ENCODE measurements at regions not wholly inside any gene's neighbourhood (a gene's known extent, or its start where the extent isn't known, plus 50 kb on each side); places are given as distances from the start of the nearest gene placed in this dataset.
A peak's percentile ranks its signal among the peaks of the same experiment; 100 is the strongest.
"Not testable (repeated sequence)": the region's sequence is repeated elsewhere in the genome, so short reads cannot be mapped to it uniquely, and the experiment has no call there.

DNA sequence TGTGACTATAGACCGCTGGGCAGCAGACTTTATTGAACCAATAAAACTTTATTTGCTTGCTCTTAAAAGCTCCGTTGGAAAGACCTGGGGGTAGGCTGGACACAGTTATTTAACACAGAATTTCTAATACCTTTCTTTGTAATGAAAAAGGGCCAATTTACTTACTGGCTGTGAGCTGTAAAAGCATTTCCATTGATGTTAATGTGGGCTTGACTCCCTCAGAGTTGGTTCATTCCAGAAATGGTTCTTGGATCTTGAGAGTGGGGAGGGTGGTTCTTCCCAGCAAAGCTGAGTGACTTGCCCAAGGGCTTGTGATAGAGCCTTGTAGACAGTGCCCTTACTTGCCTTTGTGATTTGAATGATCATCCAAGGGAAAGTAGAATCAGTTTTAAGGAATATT, 100.6 kb downstream of the SOX4 start:
- no peak for DNase-seq (ENCODE audit: low read depth, low spot score)
- in situ Hi-C loops (cut with HindIII; ENCODE audit: low pct_unique_long_range_greater_than_20kb, low sequenced_read_pairs): no loop called here

DNA sequence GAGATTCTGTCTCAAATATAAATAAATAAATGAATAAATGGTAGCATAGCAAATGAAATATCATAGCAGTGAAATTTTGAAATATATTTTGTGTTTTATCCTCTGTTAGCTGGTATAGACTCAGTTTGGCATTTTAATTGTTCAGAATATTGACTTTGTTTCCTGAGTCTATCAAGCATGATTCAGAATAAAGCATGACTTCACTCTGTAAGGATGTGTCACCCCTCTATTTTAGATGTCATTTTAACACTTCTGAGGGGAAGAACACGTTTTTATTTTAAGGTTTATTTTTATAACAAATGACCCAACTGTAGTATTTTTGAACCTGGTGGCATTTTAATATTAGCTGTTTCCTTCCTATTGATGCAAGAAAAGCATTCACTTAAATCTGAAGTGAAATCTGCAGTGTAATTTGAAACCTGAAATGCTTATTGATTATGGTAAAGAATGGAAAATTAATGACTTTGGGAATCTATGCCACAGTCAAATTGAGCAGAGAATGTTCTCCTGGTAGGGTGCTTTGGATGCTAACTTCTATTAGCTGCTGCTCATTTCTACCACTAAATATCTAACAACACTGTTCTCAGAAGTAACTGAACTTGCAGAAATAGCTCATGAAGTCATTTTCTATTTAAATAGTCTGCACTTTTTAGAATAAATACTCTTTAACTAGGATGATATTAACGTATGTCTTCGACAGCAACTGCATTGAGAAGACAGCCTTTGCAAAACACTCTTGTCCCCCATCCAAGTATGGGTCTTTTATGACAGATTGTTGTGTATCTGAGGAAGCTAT, 114.2 kb downstream of the SOX4 start:
- DNase-seq (ENCODE audit: low read depth, low spot score): no peak
- in situ Hi-C loops (cut with HindIII; ENCODE audit: low pct_unique_long_range_greater_than_20kb, low sequenced_read_pairs): no loop called here

DNA sequence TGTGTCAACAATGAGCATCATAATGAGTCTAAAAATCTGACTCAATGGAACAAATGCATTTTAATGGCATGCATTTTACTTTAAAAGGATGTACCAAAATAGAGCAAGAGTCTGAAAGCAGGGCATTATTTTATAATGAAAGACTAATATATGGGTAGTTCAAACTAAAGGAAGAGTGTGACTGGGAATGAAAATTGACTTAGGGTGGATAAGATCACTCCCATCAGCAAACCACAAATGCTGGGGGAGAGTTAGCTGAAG, 114.7 kb downstream of the SOX4 start:
- in situ Hi-C loops (cut with HindIII; ENCODE audit: low pct_unique_long_range_greater_than_20kb, low sequenced_read_pairs): no loop called here
- no peak for DNase-seq (ENCODE audit: low read depth, low spot score)

DNA sequence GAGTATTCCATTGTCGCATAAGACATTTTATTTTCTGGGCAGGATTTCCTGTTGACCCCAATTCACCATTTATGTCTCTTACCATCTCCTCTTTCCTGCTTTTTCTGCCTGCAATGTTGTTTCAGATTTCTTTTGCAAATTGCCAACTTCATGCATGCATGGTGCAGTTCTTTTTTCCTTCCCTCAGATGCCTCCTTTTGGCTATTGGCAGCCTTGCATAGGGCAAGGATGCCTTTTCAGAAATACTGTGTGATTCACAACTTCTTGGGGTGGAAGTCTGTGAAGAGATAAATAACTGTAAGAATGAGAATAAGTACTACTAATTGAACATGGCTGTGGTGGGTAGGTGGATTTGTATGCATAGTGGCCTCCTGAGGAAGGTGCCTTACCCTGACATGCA, 116.7 kb downstream of the SOX4 start:
- in situ Hi-C loops (cut with HindIII; ENCODE audit: low pct_unique_long_range_greater_than_20kb, low sequenced_read_pairs): no loop called here
- DNase-seq (ENCODE audit: low read depth, low spot score): peak; percentile 68

DNA sequence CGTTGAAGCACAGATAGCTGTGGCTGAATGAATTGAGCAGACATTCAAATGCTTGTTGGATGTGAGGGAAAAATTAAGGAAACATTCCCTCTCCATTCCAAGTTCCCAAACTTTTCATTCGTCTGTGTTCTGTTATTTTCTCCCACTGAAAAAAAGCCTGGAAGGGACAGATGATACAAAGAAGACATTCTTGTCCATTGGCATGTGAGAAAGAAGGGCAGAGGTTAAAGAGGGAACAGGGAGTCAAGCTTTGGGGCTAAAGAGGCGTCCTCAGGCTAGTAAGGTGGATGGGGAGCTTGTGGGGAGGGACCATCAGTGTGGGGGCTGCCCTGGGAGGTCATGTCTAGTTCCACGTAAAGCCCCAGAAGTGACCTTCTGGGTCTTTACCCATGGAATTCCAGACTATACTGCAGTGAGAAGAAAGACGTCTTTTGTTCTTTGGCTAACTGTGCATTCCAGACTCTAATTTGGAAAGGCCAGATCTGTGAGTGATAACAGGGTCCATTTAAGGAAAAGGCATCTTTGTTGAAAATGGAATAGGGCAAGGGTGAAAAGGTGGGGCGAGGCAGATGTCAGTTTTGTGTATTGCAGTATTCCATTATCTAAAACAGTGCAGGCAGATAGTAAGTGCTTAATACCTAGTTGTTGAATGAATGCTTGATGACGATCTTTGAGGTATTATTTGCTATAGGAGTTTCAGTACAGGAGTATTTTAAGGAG, 117.5 kb downstream of the SOX4 start:
- peak; percentile 96 for DNase-seq (ENCODE audit: low read depth, low spot score)
- in situ Hi-C loops (cut with HindIII; ENCODE audit: low pct_unique_long_range_greater_than_20kb, low sequenced_read_pairs): no loop called here

DNA sequence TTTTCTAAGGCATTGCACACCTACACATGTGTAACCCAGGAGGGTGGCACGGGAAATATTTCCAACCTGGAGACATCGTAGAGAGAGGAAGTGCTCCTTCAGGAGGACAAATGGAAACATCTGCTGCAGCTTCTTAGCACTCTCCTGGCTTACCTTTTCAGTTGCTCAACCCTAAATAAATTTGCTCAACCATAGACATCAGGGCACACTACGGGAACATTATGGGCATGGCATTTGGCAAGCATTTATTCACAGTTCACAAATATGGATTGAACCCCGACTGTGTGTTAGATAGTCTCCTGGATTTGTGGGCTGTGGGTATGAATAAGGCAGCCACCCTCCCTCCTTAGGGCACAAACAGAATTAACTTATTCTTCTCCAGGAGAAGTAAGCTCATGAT, 118.7 kb downstream of the SOX4 start:
- no peak for DNase-seq (ENCODE audit: low read depth, low spot score)
- in situ Hi-C loops (cut with HindIII; ENCODE audit: low pct_unique_long_range_greater_than_20kb, low sequenced_read_pairs): no loop called here

DNA sequence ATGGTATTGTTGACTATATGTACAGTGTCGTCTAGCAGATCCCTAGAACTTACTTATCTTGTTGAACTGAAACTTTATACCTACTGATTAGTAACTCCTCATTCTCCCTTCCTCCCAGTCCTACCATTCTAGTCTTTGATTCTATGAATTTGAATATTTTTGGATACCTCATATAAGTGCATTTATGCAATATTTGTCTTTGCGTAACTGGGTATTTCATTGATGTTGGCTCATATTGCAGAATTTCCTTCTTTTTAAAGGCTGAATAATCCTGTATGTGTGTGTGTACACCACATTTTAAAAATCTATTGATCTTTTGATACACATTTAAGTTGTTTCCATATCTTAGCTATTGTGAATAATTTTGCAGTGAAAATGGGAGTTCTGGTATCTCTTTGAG, 119.9 kb downstream of the SOX4 start:
- in situ Hi-C loops (cut with HindIII; ENCODE audit: low pct_unique_long_range_greater_than_20kb, low sequenced_read_pairs): no loop called here
- DNase-seq (ENCODE audit: low read depth, low spot score): no peak

DNA sequence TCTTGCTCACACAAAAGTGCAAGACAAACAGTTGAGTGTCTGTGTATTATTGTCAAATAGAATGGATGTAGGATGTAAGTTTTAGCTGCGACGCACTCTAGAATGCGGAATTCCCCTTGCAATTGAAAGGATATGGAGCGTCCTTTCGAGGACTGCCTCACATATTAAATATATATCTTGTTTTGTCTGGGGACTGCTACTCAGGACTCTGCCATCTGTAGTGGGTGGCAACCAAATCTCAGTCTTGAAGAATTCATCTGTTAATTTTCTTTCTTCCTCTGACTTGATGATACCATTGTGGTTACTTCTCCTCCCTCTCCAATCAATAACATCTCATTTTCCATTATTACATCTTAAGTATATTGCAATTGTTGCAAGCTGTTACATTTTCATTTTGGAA, 121.6 kb downstream of the SOX4 start:
- DNase-seq (ENCODE audit: low read depth, low spot score): no peak
- in situ Hi-C loops (cut with HindIII; ENCODE audit: low pct_unique_long_range_greater_than_20kb, low sequenced_read_pairs): no loop called here

DNA sequence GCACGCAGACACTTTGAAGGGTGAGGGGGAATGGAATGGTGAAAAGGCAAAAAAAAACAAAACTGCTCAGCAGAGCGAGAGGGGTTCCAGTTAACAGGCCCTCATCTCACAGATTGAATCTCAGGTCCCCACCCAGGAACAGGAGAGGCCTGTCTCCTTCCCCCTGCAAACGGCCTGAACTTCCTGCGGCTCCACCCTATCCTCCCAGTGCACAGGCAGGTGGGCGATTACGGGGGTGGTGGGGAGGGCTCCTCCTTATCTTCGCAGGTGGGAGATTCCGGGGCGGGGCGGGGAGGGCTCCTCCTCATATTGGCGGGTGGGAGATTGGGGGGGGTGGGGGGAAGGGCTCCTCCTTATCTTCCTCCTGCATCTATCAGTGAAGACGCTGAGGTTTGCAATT, 129.0 kb downstream of the SOX4 start:
- in situ Hi-C loops (cut with HindIII; ENCODE audit: low pct_unique_long_range_greater_than_20kb, low sequenced_read_pairs): no loop called here
- DNase-seq (ENCODE audit: low read depth, low spot score): no peak

DNA sequence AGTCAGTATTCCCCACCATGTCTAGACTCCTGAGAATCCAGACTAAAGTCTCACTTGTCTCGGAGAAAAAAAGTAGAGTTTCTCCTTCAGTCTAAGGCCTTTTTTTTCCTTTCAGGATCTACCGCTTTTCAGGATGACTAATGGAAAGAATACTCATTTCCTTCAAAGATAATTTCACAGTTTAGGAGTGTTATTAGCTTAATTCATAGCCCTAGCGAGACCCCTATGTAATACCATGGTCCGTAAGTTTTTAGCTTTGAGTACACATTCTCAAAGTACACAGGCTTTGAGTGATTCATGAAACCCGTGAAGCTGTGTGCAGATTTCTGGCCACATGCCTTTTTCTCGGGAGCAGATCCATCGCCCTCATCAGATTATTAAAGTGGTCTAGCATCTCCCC, 133.1 kb downstream of the SOX4 start:
- DNase-seq (ENCODE audit: low read depth, low spot score): no peak
- in situ Hi-C loops (cut with HindIII; ENCODE audit: low pct_unique_long_range_greater_than_20kb, low sequenced_read_pairs): no loop called here

DNA sequence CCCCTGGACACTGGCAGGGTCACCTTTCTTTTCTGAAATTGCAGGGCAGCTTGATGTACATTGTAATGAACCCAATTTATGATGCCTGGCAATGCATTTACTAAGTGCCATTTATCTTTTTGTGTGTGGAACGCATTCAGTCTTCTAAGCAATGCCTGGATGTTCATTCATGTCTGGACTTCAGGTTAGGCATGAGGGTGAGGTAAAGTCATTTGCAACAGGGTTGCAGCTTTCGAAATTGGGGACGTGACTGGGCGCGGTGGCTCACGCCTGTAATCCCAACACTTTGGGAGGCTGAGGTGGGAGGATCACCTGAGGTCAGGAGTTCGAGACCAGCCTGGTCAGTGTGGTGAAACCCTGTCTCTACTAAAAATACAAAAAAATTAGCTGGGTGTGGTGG, 134.6 kb downstream of the SOX4 start:
- in situ Hi-C loops (cut with HindIII; ENCODE audit: low pct_unique_long_range_greater_than_20kb, low sequenced_read_pairs): no loop called here
- no peak for DNase-seq (ENCODE audit: low read depth, low spot score)

DNA sequence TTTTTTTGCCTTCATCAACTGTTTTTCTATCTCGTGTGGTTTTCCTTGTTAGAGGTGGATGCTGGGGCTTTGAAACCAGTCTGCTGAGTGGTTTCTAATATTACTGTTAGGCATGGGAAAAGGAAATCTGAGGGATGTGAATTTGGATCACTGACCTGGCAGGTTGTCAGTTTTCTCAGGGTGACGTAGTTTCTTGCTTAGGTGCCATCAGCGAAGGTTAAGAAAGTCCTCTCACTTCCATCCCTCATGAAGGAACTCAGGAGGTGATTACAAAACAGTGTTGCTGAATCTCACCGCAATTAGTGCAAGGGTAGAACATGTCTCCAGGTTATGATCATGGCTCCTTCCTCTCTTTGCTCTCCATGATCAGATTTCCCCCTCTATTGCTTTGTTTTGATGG, 135.9 kb downstream of the SOX4 start:
- DNase-seq (ENCODE audit: low read depth, low spot score): no peak
- in situ Hi-C loops (cut with HindIII; ENCODE audit: low pct_unique_long_range_greater_than_20kb, low sequenced_read_pairs): no loop called here

DNA sequence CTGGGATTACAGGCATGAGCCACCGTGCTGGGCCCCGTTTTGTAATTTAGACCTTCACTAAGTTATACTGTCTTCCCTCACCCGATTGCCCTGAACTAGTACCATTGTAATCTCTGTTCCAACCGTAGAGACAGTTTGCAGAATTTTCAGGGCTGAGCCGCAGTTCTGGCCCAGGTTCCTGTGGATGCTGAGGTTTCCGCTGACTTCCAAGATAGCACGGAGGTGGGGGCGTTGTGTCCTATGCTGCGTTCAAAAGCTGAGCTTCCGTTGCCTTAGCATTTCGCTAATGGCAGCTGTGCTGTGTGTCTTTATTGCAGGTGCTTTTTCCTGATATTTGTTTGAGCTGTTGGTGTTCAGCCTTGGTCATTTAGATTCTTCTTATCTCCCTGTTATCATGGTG, 137.0 kb downstream of the SOX4 start:
- no peak for DNase-seq (ENCODE audit: low read depth, low spot score)
- in situ Hi-C loops (cut with HindIII; ENCODE audit: low pct_unique_long_range_greater_than_20kb, low sequenced_read_pairs): no loop called here

DNA sequence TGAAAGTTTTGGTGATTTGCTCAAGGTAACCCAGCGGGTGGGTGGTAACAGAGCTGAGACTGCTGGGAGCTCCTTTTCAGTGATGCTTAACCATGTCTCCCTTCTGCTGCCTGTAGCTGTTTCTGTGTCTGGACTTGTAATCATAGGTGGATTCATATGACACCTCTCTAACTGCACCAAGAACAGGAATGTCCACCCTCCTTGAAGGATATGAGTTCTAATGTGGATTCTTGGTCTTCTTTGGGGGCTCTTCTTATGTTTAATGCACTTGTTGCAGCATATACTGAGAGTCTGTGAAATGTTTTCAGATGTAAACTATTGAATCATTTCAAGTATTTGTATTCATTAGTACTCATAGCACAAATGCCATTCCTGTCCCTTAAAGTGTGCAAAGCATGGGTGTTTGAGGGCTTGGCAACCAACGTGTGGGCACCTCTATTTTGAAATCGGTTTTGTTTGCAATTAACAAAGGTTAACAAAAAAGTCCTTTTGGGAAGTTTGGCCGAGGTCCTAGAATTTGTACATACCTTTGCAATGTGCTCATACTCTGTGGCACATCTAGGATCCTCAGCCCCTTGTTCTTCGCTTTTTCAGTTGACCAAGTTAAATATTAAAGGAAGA, 138.0 kb downstream of the SOX4 start:
- in situ Hi-C loops (cut with HindIII; ENCODE audit: low pct_unique_long_range_greater_than_20kb, low sequenced_read_pairs): no loop called here
- no peak for DNase-seq (ENCODE audit: low read depth, low spot score)

DNA sequence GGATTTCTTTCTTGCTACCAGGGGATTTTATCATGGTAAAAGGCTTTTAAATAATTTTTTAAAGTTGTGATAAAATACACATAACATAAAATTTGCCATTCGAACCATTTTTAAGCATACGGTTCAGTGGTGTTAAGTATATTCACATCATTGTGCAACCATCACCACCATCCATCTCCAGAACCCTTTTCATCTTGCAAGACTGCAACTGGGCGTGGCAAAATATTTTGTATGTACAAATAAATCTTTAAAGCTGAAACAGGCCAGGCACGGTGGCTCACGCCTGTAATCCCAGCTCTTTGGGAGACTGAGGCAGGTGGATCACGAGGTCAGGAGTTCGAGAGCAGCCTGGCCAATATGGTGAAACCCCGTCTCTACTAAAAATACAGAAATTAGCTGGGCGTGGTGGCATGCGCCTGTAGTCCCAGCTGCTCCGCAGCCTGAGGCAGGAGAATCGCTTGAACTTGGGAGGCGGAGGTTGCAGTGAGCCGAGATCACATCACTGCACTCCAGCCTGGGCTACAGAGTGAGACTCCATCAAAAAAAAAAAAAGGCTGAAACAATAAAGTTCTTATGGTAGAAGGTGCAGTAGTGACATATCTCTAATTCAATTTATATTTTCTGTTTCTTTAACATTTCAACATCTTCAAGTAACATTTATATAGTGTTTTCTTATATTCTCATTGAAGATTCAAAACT, 138.6 kb downstream of the SOX4 start:
- in situ Hi-C loops (cut with HindIII; ENCODE audit: low pct_unique_long_range_greater_than_20kb, low sequenced_read_pairs); DNase-seq (ENCODE audit: low read depth, low spot score): not testable (repeated sequence)

DNA sequence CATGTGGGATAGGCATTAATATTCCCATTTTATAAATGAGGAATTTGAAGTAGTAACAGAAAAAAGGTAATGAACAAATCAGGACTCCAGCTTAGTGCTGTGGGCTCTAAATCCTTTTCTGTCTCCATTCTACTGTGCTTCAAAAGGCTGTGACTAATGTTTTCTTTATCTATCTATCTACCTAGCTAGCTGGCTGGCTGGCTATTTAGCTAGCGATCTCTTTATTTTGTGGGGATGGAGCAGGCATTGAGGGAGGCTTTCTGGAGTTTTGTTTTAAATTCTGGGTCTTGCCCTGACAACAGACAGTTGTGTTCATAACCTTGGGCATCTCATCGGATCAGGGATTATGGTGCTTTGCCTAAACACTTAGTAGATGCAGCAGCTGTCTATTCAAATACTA, 139.2 kb downstream of the SOX4 start:
- in situ Hi-C loops (cut with HindIII; ENCODE audit: low pct_unique_long_range_greater_than_20kb, low sequenced_read_pairs): no loop called here
- DNase-seq (ENCODE audit: low read depth, low spot score): no peak

DNA sequence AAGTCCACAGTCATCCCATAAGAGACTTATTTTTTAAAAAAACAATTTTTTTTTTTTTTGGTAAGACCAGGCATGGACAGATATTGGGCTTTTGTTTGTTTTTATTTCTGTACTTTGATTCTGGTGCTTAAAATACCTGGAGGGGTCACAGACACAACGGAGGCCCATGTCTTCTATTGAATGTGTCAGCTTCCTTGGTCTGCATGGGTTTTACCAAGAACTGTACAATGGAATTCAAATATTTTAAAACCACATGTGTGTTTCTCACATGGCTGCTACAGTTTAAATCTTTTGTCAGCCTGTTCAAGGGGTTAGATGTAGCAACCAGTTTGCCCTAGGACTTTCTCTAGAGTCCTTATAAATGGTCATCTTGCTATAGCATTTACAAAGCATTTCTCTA, 139.8 kb downstream of the SOX4 start:
- in situ Hi-C loops (cut with HindIII; ENCODE audit: low pct_unique_long_range_greater_than_20kb, low sequenced_read_pairs): no loop called here
- no peak for DNase-seq (ENCODE audit: low read depth, low spot score)

DNA sequence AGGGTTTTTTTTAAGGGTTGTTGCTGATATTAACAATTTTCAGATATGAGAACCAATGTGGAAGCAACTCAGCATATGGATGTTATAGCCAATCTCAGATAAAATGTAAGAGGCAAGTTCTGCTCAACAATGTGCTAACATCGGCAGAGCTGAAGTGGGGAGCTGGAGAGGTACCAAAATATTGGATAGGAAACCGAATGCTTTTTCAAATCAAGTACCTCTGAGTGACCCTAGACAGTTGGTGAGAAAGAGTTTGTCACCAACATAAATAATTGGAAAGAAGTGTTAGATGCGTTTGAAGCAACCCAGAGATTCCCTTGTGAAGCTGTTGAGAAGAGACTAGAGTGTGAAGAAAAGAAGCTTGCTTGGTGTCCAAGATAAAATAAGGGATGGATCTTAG, 140.7 kb downstream of the SOX4 start:
- in situ Hi-C loops (cut with HindIII; ENCODE audit: low pct_unique_long_range_greater_than_20kb, low sequenced_read_pairs): no loop called here
- DNase-seq (ENCODE audit: low read depth, low spot score): no peak

Measured in SK-MEL-5 (cell line).